ENCODE measurements at regions not wholly inside any gene's neighbourhood (a gene's known extent, or its start where the extent isn't known, plus 50 kb on each side); places are given as distances from the start of the nearest gene placed in this dataset.

DNA sequence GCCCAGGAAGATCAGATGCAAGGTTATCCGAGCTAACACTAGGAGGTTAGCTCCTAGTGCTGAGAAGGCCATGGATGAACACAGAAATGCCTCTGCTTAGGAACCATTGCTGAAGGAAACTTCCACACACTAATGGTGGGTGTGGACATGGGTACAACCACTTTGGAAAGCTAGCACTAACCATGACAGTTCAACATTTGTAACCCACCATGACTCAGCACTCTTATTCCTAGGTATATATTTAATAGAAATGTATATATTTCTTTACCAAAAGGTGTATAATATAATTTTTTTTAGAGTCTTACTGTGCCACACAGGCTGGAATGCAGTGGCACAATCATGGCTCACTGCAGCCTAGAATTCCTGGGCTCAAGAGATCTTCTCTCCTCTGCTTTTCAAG, 85.3 kb upstream of the BTBD3 start:
- DNase-seq (ENCODE audit: low read depth): no peak

DNA sequence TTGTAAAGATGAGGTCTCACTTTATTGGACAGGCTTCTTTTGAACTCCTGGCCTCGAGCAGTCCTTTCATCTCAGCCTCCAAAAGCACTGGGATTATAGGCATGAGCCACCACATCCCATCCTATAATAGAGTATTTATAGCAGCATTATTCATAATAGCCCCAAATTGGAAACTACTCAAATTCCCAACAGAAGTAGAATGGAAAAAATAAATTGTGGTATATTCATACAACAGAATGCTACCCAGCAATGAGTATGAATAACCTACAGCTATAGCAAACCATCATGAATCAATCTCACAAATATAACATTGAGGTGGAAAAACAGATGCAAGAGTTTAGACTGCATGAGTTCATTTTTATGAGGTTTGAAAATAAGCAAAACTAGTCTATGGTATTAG, 84.8 kb upstream of the BTBD3 start:
- DNase-seq (ENCODE audit: low read depth): no peak

DNA sequence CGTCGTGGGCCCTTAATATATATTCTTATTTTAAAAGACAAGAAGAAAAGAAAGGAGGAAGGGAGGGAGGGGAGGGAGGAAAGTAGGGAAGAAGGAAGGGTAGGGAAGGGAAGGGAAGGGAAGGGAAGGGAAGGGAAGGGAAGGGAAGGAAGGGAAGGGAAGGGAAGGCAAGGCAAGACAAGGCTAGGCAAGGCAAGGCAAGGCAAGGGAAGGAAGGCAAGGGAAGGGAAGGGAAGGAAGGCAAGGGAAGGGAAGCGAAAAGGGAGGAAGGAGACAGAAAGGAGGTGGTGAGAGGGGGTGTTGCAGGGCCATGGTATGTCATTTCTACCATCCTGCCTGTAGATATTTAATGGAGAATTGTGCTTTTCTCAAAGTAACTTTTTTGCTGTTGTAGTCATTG, 83.9 kb upstream of the BTBD3 start:
- no peak for DNase-seq (ENCODE audit: low read depth)

DNA sequence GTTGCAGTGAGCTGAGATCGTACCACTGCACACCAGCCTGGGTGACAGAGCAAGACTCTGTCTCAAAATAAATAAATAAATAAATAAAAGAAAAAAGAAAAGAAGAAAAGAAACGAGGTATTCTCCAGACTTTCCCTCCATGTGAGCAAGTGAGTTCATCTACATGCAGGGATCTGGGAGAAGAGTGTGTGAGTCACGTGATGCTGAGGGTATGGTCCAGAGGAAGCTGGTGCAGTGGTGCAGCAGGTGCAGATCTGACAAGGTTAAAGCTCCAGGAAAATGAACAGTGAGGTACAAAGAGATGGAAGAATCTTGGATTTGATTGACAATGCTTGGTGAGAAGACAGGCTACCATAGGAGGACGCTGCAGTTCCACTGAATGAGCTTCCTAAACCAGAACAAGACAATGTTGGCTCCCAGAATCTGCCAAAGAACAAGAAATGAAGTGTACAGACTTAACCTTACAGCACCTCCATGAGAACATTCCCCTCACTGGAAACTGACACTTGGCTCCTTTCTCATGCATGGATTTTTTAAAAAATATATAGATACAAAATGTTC, 79.5 kb upstream of the BTBD3 start:
- no peak for DNase-seq (ENCODE audit: low read depth)

DNA sequence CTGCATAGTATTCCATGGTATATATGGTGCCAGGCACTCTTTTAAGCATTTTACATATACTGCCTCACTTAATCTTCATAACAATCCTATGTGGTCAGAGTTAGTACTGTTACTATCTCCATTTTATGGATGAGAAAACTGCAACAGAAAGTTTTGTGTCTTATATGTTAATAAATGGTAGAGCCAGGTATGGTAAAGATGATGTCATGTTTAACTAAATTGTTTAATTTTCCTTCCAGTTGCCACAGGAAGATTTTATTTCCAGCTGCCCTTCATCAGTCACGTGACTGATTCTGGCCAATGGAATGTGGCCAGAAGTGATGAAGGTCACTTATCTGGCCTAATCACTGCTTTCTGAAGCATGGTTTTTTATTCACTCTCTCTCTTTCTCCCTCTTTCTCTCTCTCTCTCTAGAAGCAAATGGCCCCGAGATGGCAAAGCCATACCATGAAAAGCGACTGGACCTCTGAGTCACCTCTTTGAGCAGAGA, 75.7 kb upstream of the BTBD3 start:
- DNase-seq (ENCODE audit: low read depth): no peak

DNA sequence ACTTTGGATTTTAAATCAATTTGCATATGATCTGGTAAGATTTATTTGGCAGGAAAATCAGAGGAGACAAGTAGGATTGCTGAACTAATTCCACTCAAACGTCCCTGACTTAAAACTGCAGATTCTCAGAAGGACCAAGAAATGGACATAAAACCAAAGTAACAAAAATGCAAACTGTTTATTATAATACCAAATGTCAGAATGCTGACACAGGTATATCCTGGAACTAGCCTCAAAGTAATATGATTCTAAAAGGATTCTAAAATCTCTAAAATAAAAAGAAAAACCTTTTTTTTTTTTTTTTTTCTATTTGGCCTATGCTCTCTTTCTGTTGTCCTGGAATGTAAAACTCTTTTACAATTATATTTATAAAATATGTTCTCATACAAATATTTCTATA, 74.4 kb upstream of the BTBD3 start:
- no peak for DNase-seq (ENCODE audit: low read depth)

DNA sequence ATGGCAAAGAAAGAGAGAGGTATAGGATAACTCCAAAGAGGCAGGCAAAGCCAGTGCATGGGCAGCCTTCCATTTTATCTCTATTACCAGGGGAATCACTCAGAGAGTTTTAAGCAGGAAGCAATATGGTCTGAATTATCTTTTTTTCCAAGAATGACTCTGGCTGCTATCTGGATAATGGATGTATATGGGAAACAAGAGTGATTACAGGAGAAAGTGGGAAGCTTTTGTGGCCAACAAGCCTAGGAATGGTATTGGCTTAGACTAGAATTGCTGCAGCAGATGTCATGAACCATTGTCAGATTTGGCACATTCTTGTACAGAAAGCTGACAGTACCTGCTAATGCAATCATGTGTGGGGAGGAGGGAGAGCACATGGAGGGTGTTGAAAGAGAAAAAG, 73.0 kb upstream of the BTBD3 start:
- DNase-seq (ENCODE audit: low read depth): no peak

DNA sequence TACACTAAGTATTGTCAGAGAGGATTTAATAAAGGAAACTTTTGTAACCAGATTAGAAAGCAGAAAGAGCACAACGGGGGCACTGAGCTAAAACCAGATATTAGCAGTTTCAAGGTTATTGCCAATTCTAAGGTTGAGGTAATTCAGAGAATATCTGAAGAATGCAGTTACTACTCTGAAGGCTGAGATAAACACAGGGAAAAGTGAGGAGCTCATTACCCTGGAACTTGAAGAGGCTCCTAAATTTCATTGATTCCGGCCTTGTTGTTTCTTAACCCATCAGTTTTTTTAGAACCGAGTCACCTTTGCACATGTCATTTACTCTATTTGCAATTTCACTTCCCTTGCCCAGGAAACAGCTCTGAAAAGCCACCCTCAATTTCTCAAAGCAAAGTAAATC, 72.4 kb upstream of the BTBD3 start:
- DNase-seq (ENCODE audit: low read depth): no peak

DNA sequence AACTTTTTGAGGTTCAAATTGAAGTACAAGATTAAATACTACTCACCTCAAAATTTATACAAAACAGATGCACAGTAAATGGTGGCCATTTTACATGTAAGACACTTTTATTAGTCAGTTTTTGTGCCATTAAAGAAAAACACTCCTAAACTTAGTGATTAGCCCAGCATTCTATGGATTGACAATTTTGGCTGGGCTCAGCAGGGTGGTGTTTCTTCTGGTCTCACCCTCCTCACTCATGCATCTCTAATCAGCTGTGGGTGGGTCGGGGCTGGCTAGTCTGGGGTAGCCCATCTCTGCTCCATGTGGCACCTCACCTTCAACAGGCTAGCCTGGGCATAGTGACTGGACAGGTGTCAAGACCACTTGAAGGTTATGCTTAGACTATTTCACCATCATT, 71.6 kb upstream of the BTBD3 start:
- DNase-seq (ENCODE audit: low read depth): no peak

DNA sequence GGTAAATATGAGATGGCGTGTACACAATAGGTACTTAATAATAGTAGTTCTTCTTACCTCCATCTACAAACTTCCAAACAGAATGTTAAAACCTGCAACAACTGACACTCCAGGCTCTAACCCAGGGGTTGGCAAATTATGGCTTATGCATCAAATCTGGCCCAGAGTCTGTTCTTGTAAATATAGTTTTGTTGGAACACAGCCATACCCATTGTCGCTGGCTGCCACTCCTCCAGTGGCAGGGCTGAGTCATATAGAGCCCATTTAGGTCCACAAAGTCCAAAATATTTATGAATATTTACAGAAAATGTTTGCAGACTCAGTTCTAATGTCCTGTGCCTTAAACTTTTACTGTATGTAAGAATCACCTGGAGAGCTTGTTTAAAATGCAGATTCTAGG, 69.9 kb upstream of the BTBD3 start:
- DNase-seq (ENCODE audit: low read depth): no peak

DNA sequence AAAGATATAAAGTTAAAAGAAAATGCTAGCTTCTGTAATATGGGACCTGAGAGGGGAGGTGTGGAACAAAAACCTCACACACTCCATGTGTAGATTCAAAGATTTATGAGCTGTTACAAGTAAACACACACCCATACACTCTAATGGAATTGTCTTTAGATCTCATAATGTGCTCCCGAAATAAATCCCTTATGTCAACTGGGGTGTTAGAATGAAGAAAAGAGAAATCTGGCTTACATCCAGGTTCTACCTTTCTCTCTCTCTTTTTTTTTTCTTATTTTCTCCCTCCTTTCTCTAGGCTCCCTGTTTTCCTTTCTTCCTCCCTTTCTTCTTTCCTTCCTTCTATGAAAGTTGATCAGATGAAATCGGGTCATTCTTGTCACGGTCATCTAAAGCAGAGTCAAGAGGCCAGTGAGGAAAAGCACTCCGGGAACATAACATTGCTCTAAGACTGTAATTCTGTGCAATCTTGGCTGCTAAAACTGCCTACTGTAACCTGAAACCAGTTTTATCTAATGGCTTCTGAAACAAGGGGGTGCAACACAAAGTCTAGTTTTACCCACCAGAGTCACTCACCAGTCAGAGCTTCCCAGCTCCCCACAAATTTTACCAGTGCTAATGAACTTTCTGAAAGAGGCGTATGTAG, 68.3 kb upstream of the BTBD3 start:
- DNase-seq (ENCODE audit: low read depth): no peak

DNA sequence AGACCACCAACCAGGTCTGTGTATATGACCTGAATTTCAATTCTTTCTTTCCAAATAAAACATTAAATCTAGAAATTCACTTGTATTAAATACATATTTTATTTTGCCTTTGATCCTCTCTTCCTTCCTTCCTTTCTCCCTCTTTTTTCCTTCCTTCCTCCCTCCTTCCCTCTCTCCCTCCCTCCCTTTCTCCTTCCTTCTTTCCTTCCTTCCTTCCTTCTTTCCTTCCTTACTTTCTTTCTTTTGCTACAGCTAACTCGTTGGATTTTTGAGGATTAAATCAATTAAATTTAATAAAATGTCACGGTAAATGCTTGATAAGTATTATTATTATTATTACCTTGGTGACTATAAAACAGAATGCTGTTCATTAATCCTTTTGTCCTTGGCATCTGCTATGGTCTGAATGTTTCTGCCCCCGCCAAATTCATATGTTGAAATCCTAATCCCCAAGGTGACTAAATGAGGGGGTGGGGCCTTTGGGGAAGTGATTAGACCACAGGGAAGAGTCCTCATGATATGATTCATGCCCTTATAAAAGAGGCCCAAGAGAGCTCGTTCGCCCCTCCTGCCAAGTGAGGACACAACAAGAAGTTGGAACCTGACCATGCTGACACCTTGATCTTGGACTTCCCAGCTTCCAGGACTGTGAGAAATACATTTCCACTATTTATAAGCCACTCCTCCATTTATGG, 67.6 kb upstream of the BTBD3 start:
- no peak for DNase-seq (ENCODE audit: low read depth)

DNA sequence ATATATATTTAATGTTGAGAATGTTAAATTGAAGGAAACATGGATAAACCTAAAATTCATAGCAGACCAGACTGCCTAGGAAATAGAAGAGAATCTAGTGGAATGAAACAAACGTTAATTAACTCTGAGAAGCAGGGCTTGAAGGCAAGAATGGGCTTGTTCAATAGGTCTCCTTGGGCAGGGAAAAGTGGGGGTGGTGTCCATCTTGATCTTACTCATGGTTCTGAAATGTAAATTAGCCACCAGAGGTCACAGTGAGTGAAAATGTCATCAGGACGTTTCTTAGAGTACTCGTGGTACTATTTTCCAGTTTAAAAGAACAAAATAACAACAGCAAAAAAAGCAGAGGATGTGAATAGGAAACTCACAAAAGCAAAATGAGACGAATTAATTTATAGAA, 66.8 kb upstream of the BTBD3 start:
- no peak for DNase-seq (ENCODE audit: low read depth)

DNA sequence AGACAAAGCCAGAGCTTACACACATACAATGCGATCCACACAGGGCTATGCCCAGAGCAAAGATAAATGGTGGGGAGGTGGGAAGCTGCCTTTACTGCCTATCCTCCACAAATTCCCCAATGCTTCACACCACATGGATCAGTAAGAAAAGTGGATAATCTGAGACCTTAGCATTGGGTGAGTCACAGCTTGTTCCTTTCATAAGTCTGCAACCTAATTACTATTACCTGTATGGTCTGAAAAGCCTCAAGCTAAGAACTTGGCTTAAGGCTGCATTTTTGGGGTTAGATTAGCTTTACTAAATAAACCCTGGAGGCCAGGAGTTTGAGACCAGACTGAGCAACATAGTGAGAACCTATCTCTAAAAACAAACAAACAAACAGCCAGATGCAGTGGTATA, 66.0 kb upstream of the BTBD3 start:
- DNase-seq (ENCODE audit: low read depth): no peak

DNA sequence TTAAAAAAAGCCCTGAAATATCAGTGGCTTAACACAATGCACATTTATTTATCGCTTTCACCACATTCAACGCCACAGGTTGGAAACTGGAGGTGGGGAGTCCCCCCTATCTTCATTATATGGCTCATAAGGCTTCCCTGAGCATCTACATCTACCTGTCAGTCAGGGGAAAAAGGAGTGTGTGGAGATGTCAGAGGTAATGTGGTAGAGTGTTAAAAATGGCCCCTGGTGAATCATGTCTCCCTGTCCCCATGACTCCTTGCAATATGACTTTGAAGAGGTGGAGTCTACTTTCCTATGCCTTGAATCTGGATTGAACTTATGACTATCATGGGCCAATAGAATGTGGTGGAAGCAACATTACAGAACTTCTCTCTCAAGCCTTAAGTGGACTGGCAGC, 65.5 kb upstream of the BTBD3 start:
- no peak for DNase-seq (ENCODE audit: low read depth)

DNA sequence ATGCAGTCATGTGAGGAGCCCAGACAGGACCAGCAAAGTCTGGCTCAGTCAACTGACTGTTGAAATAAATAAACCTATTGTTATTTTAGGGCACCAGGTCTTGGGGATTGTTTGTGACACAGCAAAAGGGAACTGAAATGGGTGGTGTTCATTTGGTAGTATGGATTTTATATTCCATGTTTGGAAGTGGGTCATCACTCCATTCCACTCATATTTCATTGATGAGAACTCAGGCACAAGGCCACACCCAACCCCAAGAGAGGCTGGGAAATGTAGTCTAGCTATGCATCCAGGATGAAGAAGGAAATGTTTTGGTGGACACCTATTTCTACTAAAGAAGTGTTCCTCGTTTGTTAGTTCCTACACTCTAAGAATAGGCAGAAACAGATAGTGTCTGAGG, 64.9 kb upstream of the BTBD3 start:
- no peak for DNase-seq (ENCODE audit: low read depth)

DNA sequence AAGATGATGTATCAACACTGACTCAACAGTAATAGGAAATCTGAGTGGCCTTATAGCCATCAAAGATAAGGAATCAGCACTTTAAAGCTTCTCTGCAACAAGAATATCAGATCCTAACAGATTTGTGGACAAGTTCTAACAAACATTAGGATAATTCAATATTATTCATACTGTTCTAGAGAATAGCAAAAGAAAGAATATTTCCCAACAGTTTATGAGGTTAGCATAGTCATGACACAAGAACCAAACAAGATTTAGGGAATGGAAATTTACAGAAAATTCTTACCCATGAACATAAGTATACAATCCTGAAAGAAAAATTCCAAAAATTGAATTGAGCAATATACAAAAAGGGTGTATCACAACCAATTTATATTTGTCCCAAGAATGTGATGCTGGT, 64.3 kb upstream of the BTBD3 start:
- no peak for DNase-seq (ENCODE audit: low read depth)

DNA sequence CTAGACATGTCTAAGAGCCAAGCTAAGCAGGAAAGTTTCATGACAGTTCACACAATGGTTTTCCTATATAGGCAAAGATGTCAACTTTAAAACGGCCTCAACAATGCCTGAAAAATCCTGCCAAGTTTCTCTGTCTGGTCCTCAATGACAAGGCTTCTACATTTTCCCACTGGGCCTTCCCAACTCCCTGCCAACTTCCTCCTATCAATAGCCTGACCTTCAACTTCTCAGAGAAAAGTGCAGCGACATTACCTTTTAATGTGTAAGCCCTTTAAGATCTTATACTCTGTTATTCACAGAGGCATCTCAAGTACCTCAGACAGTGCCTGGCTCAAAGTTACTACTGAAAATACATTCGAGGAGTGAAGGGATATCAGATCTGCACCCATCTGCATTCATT, 56.2 kb upstream of the BTBD3 start:
- no peak for DNase-seq (ENCODE audit: low read depth)

DNA sequence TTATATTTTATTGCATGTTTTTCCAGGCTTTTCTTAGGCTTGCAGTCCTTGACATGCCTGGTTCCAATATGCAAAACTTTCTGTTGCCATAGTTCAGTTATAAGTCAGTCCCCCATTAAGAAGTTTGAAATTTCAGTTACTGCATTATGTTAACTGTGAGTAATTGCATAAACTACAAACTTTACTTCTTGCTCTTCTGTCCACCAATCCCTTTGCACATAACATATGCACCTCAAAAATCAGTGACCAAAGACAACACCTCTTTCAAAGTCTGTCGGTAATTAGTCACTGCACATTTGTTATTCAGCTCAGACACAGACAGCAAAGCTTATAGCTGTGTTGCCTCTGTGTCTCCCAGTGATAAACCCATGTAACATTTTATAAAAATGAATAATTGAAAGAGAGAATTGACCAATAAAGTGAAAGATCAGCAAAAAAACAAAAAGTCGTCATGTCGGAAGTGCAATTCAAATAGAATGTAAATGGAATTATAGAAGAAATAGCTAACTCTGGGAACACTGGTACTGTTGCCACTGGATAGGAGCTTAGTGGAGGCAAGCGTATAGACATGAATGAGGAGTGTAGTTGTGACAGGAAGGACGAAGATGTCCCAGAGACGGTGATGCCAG, 50.3 kb upstream of the BTBD3 start:
- DNase-seq (ENCODE audit: low read depth): no peak

Measured in stromal cell of bone marrow (primary cell).